Neural cell (in vitro differentiated cells): ENCODE measurements at regions not wholly inside any gene's neighbourhood (a gene's known extent, or its start where the extent isn't known, plus 50 kb on each side); places are given as distances from the start of the nearest gene placed in this dataset.

Source experiments
- H2AFZ ChIP-seq: fragments of 200-600, 300-800 bp; sonication (generic), shearing (Covaris generic); 2 replicates; pipeline ENCODE4 v1.6.0; 2014; ENCODE audit warnings: low read depth, mild to moderate bottlenecking, antibody characterized with exemption, low read length, moderate library complexity
- H3F3A ChIP-seq: fragments of 200-600 bp; shearing (Covaris generic); 2 replicates; pipeline ENCODE4 v1.6.1; 2016; ENCODE audit warnings: mild to moderate bottlenecking, moderate library complexity, mixed read lengths, antibody characterized with exemption, low read length; ENCODE audit not compliant: insufficient read depth, poor library complexity, severe bottlenecking
- H3K27ac ChIP-seq: fragments of 200-600, 300-800 bp; sonication (generic), shearing (Covaris generic); 2 replicates; pipeline ENCODE4 v1.5.1; 2014; ENCODE audit warnings: mild to moderate bottlenecking, low read length, moderate library complexity
- H3K27me3 ChIP-seq: fragments of 300-800, 200-600 bp; sonication (generic), shearing (Covaris generic); 2 replicates; pipeline ENCODE4 v1.6.0; 2014; ENCODE audit warnings: mild to moderate bottlenecking, low read depth, low read length, moderate library complexity; ENCODE audit not compliant: insufficient read depth
- H3K36me3 ChIP-seq: fragments of 300-800, 200-600 bp; sonication (generic), shearing (Covaris generic); 2 replicates; pipeline ENCODE4 v1.5.1; 2014; ENCODE audit warnings: mild to moderate bottlenecking, antibody characterized with exemption, low read length, moderate library complexity; ENCODE audit not compliant: insufficient read depth
- H3K4me2 ChIP-seq: fragments of 300-800, 200-600 bp; sonication (generic), shearing (Covaris generic); 2 replicates; pipeline ENCODE4 v1.6.0; 2014; ENCODE audit warnings: mild to moderate bottlenecking, low read length
- H3K4me3 ChIP-seq: fragments of 300-800, 200-600 bp; sonication (generic), shearing (Covaris generic); 2 replicates; pipeline ENCODE4 v1.5.1; 2014; ENCODE audit warnings: mild to moderate bottlenecking, low read length, moderate library complexity
- H3K79me2 ChIP-seq: fragments of 200-600 bp; shearing (Covaris generic); replicated peaks from 2 replicates; pipeline ENCODE4 v1.6.0; 2014; ENCODE audit warnings: mild to moderate bottlenecking, low read length, moderate library complexity; ENCODE audit not compliant: insufficient read depth
- H3K9ac ChIP-seq: fragments of 300-800, 200-600 bp; sonication (generic), shearing (Covaris generic); 2 replicates; pipeline ENCODE4 v1.6.1; 2016; ENCODE audit warnings: mild to moderate bottlenecking, low read length, mixed read lengths
- H3K9me2 ChIP-seq: fragments of 200-600 bp; shearing (Covaris generic); 2 replicates; pipeline ENCODE4 v1.6.1; 2016; ENCODE audit warnings: mild to moderate bottlenecking, low read length, mixed read lengths; ENCODE audit not compliant: insufficient read depth
- H3K9me3 ChIP-seq: fragments of 200-600, 300-800 bp; sonication (generic), shearing (Covaris generic); 2 replicates; pipeline ENCODE4 v1.6.1; 2016; ENCODE audit warnings: mild to moderate bottlenecking, mixed run types, low read length, moderate library complexity, mixed read lengths
- H4K20me1 ChIP-seq: fragments of 200-600 bp; shearing (Covaris generic); 2 replicates; pipeline ENCODE4 v1.6.1; 2016; ENCODE audit warnings: mild to moderate bottlenecking, mixed run types; ENCODE audit not compliant: insufficient read depth
- EP300 ChIP-seq: fragments of 450-650 bp; conservative IDR thresholded peaks from 2 replicates; pipeline ENCODE4 v1.6.1; 2014; ENCODE audit warnings: antibody characterized with exemption, mild to moderate bottlenecking, moderate library complexity; ENCODE audit not compliant: poor library complexity, severe bottlenecking
- EZH2 ChIP-seq: fragments of 200-600, 300-800 bp; shearing (Covaris generic), sonication (generic); IDR thresholded peaks from 2 replicates; pipeline ENCODE4 v1.6.1; 2014; ENCODE audit warnings: antibody characterized with exemption, low read length, borderline replicate concordance, mild to moderate bottlenecking; ENCODE audit not compliant: insufficient read depth, poor library complexity, severe bottlenecking
- MXI1 ChIP-seq: fragments of 450-650 bp; conservative IDR thresholded peaks from 2 replicates; pipeline ENCODE4 v1.6.1; 2014; ENCODE audit warnings: antibody characterized with exemption, mild to moderate bottlenecking; ENCODE audit not compliant: poor library complexity, severe bottlenecking
- POLR2AphosphoS5 ChIP-seq: IDR thresholded peaks from 2 replicates; pipeline ENCODE4 v1.6.1; 2012
- RAD21 ChIP-seq: fragments of 450-650 bp; conservative IDR thresholded peaks from 2 replicates; pipeline ENCODE4 v1.6.1; 2014; ENCODE audit warnings: antibody characterized with exemption, mild to moderate bottlenecking, moderate library complexity
- REST ChIP-seq: IDR thresholded peaks from 2 replicates; pipeline ENCODE4 v1.6.1; 2012; ENCODE audit warnings: borderline replicate concordance
- SMC3 ChIP-seq: fragments of 450-650 bp; conservative IDR thresholded peaks from 2 replicates; pipeline ENCODE4 v1.6.1; 2014; ENCODE audit warnings: antibody characterized with exemption, mild to moderate bottlenecking, moderate library complexity; ENCODE audit not compliant: poor library complexity
- TAF1 ChIP-seq: IDR thresholded peaks from 2 replicates; pipeline ENCODE4 v1.6.1; 2012; ENCODE audit warnings: low read depth
- TF ChIP-seq, protein P1 (sequence below): fragments of 450-650 bp; IDR thresholded peaks from 2 replicates; pipeline ENCODE4 v1.5.1; 2014; ENCODE audit warnings: antibody characterized with exemption, mild to moderate bottlenecking, moderate library complexity; ENCODE audit not compliant: poor library complexity, severe bottlenecking

- Histone ChIP-seq H3K9me2 (no peaks in the 10 kb centered on the region), H3K79me2 (no peaks in the 10 kb centered on the region), H2AFZ (no peak overlapping the region), H3K9me3 (no peaks in the 10 kb centered on the region), H3K27me3 (no peaks in the 10 kb centered on the region), H3K27ac (no peak overlapping the region), H3K36me3 (no peaks in the 10 kb centered on the region), H3K4me2 (no peak overlapping the region), H3K9ac (no peak overlapping the region), H3F3A (no peaks in the 10 kb centered on the region), H4K20me1 (no peaks in the 10 kb centered on the region), H3K4me3 (no peak overlapping the region)
- TF ChIP-seq POLR2AphosphoS5 (no peak), EP300 (no peak), TAF1 (no peak), MXI1 (no peak), SMC3 (no peak), REST (no peak), EZH2 (no peak), RAD21 (no peak)
- TF ChIP-seq, protein P1, sequence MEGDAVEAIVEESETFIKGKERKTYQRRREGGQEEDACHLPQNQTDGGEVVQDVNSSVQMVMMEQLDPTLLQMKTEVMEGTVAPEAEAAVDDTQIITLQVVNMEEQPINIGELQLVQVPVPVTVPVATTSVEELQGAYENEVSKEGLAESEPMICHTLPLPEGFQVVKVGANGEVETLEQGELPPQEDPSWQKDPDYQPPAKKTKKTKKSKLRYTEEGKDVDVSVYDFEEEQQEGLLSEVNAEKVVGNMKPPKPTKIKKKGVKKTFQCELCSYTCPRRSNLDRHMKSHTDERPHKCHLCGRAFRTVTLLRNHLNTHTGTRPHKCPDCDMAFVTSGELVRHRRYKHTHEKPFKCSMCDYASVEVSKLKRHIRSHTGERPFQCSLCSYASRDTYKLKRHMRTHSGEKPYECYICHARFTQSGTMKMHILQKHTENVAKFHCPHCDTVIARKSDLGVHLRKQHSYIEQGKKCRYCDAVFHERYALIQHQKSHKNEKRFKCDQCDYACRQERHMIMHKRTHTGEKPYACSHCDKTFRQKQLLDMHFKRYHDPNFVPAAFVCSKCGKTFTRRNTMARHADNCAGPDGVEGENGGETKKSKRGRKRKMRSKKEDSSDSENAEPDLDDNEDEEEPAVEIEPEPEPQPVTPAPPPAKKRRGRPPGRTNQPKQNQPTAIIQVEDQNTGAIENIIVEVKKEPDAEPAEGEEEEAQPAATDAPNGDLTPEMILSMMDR = no peak
These were observed 188.2 kb upstream of the ADAMTS5 start for GRCh38 chr21:27155130-27155500.

DNA sequence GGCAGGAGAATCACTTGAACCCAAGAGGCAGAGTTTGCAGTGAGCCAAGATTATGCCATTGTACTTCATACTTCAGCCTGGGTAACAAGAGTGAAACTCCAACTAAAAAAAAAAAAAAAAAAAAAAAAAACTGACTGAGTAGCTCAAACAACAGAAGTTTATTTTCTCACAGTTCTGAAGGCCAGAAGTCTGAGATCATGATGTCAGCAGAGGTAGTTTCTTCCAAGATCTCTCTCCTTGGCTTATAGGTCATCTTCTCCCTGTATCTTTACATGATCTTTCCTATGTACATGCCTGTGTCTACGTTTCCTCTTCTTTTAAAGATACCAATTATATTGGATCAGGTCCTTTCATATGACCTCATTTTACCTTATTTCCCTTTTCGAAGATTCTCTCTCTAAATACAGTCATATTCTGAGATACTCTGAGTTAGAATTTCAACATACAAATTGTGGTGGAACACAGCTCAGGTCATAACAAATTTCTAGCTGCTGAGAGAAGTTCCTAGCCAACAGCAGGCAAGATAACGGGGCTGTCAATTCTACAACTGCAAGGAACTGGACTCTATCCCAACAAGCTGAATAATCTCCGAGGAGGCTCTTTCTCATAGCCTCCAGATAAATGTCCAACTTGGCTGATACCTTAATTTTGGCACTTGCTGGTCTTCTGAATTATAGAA, 187.7 kb upstream of the ADAMTS5 start:
- no peak for TF ChIP-seq TAF1
- TF ChIP-seq POLR2AphosphoS5 = no peak
- TF ChIP-seq SMC3 = no peak
- no peak for TF ChIP-seq REST
- no peak for TF ChIP-seq RAD21
- no peak for TF ChIP-seq EP300
- TF ChIP-seq, protein P1 = no peak
- no peak for TF ChIP-seq MXI1
- TF ChIP-seq EZH2 = no peak
- Histone ChIP-seq H3F3A (no peaks in the 10 kb centered on the region), H3K9me2 (no peaks in the 10 kb centered on the region), H3K27me3 (no peaks in the 10 kb centered on the region), H3K79me2 (no peaks in the 10 kb centered on the region), H3K27ac (no peak overlapping the region), H3K9me3 (no peaks in the 10 kb centered on the region), H3K36me3 (no peaks in the 10 kb centered on the region), H3K4me2 (no peak overlapping the region), H2AFZ (no peak overlapping the region), H3K9ac (no peak overlapping the region), H4K20me1 (no peaks in the 10 kb centered on the region), H3K4me3 (no peak overlapping the region)
